ENCODE measurements at regions not wholly inside any gene's neighbourhood (a gene's known extent, or its start where the extent isn't known, plus 50 kb on each side); places are given as distances from the start of the nearest gene placed in this dataset.
"Not testable (repeated sequence)": the region's sequence is repeated elsewhere in the genome, so short reads cannot be mapped to it uniquely, and the experiment has no call there.

DNA sequence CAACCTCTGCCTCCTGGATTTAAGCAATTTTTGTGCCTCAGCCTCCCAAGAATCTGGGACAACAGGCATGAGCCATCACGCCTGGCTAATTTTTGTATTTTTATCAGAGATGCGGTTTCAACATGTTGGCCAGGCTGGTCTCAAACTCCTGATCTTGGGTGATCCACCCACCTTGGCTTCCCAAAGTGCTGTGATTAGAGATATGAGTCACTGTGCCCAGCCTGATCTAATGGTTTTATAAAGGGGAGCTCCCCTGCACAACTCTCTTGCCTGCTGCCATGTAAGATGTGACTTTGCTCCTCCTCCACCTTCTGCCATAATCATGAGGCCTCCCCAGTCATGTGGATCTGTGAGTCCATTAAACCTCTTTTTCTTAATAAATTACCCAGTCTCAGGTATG, 107.5 kb upstream of the ALDH3B2 start:
- not testable (repeated sequence) for H3K36me3 Mint-ChIP-seq (ENCODE audit: low read depth); DNase-seq; H3K9me3 Mint-ChIP-seq; H3K27ac Mint-ChIP-seq; H3K4me3 Mint-ChIP-seq; H3K4me1 Mint-ChIP-seq (ENCODE audit: low read depth); H3K27me3 Mint-ChIP-seq

DNA sequence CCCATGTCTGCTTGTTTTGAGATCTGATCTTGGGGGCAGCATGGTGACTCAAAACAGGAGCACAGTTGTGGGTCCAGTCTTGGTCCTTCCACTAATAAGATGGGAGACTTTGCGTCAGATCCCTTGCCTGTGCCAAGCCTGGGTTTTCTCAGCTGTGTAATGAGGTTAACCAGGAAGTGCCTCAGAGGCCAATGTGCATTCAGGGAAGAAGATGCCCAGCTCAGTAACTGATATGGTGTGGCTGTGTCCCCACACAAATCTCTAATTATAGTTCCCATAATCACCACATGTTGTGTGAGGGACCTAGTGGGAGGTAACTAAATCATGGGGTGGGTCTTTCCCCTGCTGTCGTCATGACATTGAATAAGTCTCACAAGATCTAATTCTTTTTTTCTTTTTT, 107.1 kb upstream of the ALDH3B2 start:
- H3K27me3 Mint-ChIP-seq, DNase-seq: not testable (repeated sequence)

DNA sequence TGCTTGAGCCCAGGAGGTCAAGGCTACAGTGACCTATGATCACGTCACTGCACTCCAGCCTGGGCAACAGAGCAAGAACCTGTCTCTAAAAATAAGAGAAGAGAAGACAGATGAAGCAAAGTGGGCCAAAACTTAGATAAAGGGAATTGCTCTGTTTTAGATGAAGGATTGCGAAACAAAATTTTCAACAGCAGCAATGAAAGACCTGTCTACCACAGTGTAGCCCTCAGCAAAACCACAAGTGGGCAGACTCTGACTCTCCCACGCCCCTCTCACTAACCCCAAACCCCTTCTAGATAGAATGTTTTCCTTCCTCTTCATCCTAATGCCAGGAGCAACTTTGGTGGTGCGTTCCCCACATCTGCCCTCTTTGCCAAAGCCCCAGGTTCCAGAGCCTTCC, 105.6 kb upstream of the ALDH3B2 start:
- Mint-ChIP-seq H3K27ac (no peak overlapping the region), H3K4me1 (ENCODE audit: low read depth) (no peaks in the 10 kb centered on the region), H3K9me3 (no peaks in the 10 kb centered on the region), H3K36me3 (ENCODE audit: low read depth) (no peaks in the 10 kb centered on the region), H3K4me3 (no peak overlapping the region), H3K27me3 (peaks cover 19% of the 10 kb centered on the region)
- DNase-seq: no peak

More for the DNA sequence above, 107.1 kb upstream of the ALDH3B2 start:
- H3K4me1 Mint-ChIP-seq (ENCODE audit: low read depth); H3K9me3 Mint-ChIP-seq; H3K4me3 Mint-ChIP-seq; H3K36me3 Mint-ChIP-seq (ENCODE audit: low read depth); H3K27ac Mint-ChIP-seq: not testable (repeated sequence)

DNA sequence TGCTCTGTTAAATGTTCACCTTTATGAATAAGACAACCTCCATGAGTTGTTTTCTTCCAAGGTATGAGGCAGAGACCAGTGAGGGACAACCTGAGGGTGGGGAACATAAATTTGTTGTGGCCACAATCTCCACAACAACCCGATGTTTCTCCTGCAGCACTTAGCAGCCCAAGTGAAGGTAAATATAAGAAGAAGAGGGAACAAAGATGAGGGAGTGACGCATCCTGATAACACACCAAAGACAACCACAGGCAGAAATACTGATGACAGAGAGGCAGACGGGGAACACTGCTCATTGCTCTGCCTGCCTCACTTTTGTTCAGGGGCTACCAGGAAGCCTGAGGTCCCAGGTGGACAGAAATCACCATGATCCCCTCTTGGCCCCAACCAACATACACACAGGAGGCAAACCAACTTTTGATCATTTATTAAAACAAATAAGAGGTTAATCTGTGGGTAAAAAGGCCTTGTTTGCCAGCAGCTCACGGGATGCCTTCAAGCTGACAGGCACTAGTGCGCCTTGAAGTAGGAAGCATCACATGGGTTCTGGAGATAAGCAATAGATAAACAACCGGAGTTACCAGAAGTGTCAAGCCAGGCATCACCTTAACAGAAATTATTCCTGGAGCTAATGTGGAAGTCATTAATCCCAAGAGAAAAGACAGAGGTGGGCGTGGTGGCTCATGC, 104.9 kb upstream of the ALDH3B2 start:
- H3K4me1 Mint-ChIP-seq (ENCODE audit: low read depth); H3K27ac Mint-ChIP-seq; H3K36me3 Mint-ChIP-seq (ENCODE audit: low read depth); H3K4me3 Mint-ChIP-seq; DNase-seq; H3K9me3 Mint-ChIP-seq: not testable (repeated sequence)
- H3K27me3 Mint-ChIP-seq: peaks cover 26% of the 10 kb centered on the region

DNA sequence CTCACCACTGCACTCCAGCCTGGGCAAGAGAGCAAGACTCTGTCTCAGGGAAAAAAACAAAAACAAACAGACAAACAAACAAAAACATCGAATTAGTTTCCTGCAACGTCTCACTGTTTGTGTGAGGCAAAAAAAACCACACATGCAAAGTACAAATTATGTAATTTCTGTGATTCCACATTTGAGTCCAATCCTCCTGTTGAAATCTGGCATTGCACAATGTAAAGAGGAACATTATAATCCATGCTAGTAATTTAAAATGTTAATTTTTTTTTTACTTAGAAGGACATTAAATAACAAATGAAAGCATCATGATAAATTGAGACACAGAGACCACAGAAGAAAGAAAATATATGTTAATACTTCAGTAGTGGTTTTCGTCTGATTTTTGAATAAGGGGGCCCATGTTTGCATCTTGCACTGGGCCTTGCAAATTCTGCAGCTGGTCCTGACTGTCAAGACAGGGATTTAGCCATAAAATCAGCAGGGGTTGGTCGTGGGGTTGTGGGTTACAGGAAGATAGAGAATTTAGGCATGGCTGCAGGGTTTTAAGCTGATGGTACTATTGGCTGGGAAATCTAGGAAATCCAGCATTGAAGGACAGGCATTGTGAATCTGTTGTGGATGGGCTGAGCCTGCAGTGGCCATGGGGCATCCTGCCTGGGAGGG, 102.6 kb upstream of the ALDH3B2 start:
- DNase-seq: no peak
- no peak overlapping the region for H3K4me3 Mint-ChIP-seq
- H3K36me3 Mint-ChIP-seq (ENCODE audit: low read depth): no peaks in the 10 kb centered on the region
- peaks cover 31% of the 10 kb centered on the region for H3K27me3 Mint-ChIP-seq
- H3K4me1 Mint-ChIP-seq (ENCODE audit: low read depth): no peaks in the 10 kb centered on the region
- H3K9me3 Mint-ChIP-seq: no peaks in the 10 kb centered on the region
- H3K27ac Mint-ChIP-seq: no peak overlapping the region

DNA sequence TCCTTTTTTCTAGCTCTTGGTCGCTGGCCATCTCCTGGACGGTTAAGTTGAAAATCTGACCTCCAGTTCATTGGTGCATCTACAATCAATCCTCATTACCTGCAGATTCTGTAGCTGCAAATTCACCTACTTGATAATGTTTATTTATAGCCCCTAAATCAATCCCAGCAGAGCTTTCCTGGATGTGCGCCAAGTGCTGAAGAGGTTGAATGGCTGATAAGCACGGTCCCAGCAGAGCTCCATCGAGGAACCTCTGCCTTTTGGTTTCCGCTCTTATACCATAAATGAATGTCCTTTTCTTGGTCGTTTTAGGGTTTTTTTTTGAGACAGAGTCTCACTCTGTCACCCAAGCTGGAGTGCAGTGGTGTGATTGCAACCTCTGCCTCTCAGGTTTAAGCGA, 99.8 kb upstream of the ALDH3B2 start:
- not testable (repeated sequence) for H3K36me3 Mint-ChIP-seq (ENCODE audit: low read depth); H3K27ac Mint-ChIP-seq; H3K4me1 Mint-ChIP-seq (ENCODE audit: low read depth); H3K9me3 Mint-ChIP-seq; DNase-seq; H3K4me3 Mint-ChIP-seq
- peaks cover 24% of the 10 kb centered on the region for H3K27me3 Mint-ChIP-seq

DNA sequence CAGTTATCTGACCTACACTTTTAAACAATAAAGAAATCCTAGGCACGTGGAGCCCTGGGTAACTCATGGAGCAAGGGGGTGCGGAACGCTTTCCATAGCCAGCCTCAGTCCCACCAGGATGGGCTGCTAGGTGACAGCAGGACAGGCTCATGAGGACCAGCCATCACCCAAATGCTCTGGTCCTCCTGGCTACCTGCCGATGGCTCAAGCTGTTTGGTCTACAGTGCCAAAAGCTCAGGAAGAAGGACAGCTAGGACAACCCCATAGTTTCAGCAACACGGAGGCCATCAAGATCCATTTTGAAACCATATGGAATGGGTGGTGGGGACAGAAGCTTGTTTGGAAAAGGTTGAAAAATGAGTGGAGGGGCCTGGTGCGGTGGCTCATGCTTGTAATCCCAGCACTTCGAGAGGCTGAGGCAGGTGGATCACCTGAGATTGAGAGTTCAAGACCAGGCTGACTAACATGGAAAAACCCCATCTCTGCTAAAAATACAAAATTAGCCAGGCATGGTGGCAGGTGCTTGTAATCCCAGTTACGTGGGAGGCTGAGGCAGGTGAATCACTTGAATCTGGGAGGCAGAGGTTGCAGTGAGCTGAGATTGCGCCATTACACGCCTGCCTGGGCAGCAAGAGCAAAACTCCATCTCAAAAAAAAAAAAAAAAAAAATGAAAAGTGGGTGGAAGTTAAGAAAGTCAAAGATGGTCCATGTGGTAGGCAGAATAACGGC, 93.7 kb upstream of the ALDH3B2 start:
- DNase-seq; H3K9me3 Mint-ChIP-seq; H3K4me1 Mint-ChIP-seq (ENCODE audit: low read depth); H3K4me3 Mint-ChIP-seq; H3K27ac Mint-ChIP-seq; H3K27me3 Mint-ChIP-seq; H3K36me3 Mint-ChIP-seq (ENCODE audit: low read depth): not testable (repeated sequence)

DNA sequence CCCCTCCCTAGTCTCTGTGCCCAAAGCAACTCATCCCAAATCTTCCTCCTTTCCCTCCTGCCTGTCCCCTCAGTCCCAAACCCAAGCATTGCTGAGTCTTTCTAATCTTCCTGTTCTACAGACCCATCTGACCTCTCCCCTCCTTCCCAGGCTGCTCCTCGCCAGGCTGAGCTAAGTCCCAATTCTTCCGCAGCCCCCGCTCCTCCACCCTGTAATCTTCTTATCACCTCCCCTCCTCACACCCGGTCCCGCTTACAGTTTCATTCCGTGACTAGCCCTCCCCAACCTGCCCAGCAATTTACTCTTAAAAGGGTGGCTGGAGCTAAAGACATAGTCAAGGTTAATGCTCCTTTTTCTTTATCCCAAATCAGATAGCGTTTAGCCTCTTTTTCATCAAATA, 86.8 kb upstream of the ALDH3B2 start:
- H3K36me3 Mint-ChIP-seq (ENCODE audit: low read depth); H3K9me3 Mint-ChIP-seq; DNase-seq; H3K27me3 Mint-ChIP-seq; H3K27ac Mint-ChIP-seq; H3K4me3 Mint-ChIP-seq; H3K4me1 Mint-ChIP-seq (ENCODE audit: low read depth): not testable (repeated sequence)

DNA sequence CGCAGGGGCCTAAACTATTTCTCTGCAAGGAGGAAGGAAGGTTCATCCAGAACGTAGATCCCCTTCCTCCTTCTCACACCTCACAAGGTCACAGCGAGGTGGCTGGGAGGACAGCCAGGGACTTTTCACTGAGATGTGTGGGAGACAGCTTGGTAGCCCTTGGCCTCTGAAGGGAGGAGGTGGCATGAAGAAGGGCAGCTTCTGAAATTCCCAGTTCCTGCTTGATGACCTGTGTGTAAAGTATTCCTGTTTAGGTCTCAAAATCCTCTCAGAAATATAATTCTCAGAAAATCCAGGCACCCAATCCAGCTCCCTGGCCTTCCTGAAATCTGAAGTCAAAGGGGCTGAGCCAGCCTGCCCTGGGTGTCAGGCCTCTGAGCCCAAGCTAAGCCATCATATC, 84.9 kb upstream of the ALDH3B2 start:
- H3K27ac Mint-ChIP-seq; DNase-seq; H3K4me1 Mint-ChIP-seq (ENCODE audit: low read depth): not testable (repeated sequence)

DNA sequence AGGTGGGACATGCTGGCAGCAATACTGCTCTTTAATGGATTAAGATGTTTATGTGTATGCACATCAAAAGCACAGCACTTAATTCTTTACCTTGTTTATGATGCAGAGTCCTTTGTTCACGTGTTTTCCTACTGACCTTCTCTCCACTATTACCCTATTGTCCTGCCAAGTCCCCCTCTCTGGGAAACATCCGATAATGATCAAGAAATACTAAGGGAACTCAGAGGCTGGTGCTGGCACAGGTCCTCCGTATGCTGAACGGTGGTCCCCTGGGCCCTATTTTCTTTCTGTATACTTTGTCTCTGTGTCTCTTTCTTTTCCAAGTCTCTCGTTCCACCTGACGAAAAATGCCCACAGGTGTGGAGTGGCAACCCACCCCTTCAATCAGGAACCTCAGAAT, 84.0 kb upstream of the ALDH3B2 start:
- DNase-seq; H3K4me1 Mint-ChIP-seq (ENCODE audit: low read depth); H3K27me3 Mint-ChIP-seq; H3K4me3 Mint-ChIP-seq; H3K36me3 Mint-ChIP-seq (ENCODE audit: low read depth); H3K9me3 Mint-ChIP-seq; H3K27ac Mint-ChIP-seq: not testable (repeated sequence)

More for the DNA sequence above, 84.9 kb upstream of the ALDH3B2 start:
- H3K36me3 Mint-ChIP-seq (ENCODE audit: low read depth); H3K9me3 Mint-ChIP-seq; H3K4me3 Mint-ChIP-seq; H3K27me3 Mint-ChIP-seq: not testable (repeated sequence)

DNA sequence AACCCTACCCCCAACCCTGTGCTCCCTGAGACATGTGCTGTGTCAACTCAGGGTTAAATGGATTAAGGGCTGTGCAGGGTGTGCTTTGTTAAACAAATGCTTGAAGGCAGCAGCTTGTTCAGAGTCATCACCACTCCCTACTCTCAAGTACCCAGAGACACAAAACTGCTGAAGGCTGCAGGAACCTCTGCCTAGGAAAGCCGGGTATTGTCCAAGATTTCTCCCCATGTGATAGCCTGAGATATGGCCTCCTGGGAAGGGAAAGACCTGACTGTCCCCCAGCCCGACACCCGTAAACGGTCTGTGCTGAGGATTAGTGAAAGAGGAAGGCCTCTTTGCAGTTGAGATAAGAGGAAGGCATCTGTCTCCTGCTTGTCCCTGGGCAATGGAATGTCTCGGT, 83.6 kb upstream of the ALDH3B2 start:
- not testable (repeated sequence) for H3K27me3 Mint-ChIP-seq; H3K9me3 Mint-ChIP-seq; H3K27ac Mint-ChIP-seq; DNase-seq; H3K36me3 Mint-ChIP-seq (ENCODE audit: low read depth); H3K4me1 Mint-ChIP-seq (ENCODE audit: low read depth); H3K4me3 Mint-ChIP-seq

DNA sequence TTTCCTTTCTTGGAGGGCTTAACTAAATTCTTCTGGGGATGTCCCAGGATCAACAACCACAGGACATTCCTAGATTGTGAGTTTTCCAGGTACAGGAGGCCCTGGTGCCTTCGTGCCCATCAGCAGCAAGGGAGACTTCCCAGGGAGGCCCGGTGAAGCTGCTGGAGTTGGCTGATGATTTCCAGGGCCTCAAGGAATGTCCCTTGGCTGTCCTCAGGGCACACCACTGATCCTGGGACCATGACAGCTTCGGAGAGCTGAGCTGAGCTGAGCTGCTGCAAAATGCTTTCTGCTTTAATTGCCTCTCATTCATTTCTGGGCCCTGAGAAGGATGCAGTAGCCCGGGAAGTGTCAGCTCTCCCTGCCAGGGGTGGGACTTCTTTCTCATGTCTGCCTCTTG, 79.4 kb upstream of the ALDH3B2 start:
- not testable (repeated sequence) for H3K27me3 Mint-ChIP-seq; H3K4me3 Mint-ChIP-seq; DNase-seq; H3K9me3 Mint-ChIP-seq; H3K27ac Mint-ChIP-seq; H3K4me1 Mint-ChIP-seq (ENCODE audit: low read depth); H3K36me3 Mint-ChIP-seq (ENCODE audit: low read depth)

DNA sequence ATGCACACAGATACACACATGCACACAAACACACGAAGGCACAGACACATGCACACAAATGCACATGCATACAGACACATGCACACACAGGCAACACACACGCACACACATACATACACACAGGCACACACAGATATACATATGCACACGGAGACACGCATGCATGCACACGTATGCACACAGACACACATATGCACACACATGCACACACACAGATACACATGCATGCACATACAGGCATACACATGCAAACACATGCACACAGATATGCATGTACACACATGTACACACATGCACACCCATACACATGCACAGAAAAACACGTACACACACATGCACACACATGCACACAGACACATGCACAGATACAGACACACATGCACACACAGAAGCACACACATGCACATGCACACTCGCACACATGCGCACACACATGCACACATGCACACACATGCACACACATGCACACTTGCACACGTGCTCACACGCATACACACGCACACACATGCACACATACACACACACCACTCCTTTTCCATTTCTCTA, 70.8 kb upstream of the ALDH3B2 start:
- H3K4me1 Mint-ChIP-seq (ENCODE audit: low read depth): no peaks in the 10 kb centered on the region
- H3K27me3 Mint-ChIP-seq: peaks cover 4% of the 10 kb centered on the region
- H3K27ac Mint-ChIP-seq: no peak overlapping the region
- H3K9me3 Mint-ChIP-seq: no peaks in the 10 kb centered on the region
- DNase-seq: no peak
- H3K36me3 Mint-ChIP-seq (ENCODE audit: low read depth): no peaks in the 10 kb centered on the region
- H3K4me3 Mint-ChIP-seq: no peak overlapping the region

DNA sequence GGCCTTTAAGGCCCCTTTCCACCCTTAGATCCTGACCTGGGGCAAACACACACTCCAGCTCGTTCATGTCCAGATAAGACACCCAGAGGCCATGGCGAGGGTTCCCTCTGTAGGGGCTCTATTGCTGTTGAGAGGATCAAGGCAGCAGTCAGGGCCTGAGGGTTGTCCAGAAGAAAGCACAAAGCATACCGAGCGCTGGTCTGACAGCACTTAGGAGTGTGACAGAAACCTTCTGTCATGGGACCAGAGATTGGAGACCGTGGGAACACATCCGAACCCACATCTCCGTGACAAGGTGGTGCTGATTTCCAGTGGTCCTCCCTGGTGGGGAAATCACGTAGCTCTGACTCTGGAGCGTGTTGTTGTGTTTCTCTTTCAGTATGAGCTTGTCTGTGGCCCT, 69.8 kb upstream of the ALDH3B2 start:
- not testable (repeated sequence) for H3K4me1 Mint-ChIP-seq (ENCODE audit: low read depth); H3K9me3 Mint-ChIP-seq; H3K27ac Mint-ChIP-seq; H3K27me3 Mint-ChIP-seq; DNase-seq; H3K4me3 Mint-ChIP-seq; H3K36me3 Mint-ChIP-seq (ENCODE audit: low read depth)

DNA sequence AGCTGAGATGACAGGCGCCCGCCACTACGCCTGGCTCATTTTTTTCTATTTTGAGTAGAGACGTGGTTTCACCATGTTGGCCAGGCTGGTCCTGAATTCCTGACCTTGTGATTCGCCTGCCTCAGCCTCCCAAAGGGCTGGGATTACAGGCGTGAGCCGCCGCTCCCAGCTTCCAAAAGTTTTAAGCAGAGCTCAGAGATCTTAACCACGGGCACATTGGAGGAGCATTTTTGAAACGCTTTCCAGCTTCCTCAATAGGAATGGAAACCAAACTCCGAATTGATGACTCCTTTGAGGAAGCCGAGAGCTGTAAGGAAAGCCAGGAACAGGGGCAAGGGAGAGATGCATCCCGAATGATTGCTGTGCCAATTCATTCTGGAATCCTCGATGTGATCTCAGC, 63.8 kb upstream of the ALDH3B2 start:
- peaks cover 31% of the 10 kb centered on the region for H3K27me3 Mint-ChIP-seq
- not testable (repeated sequence) for H3K4me1 Mint-ChIP-seq (ENCODE audit: low read depth); DNase-seq; H3K4me3 Mint-ChIP-seq; H3K36me3 Mint-ChIP-seq (ENCODE audit: low read depth); H3K9me3 Mint-ChIP-seq; H3K27ac Mint-ChIP-seq
